ENCODE measurements at regions not wholly inside any gene's neighbourhood (a gene's known extent, or its start where the extent isn't known, plus 50 kb on each side); places are given as distances from the start of the nearest gene placed in this dataset.
A peak's percentile ranks its signal among the peaks of the same experiment; 100 is the strongest.

DNA sequence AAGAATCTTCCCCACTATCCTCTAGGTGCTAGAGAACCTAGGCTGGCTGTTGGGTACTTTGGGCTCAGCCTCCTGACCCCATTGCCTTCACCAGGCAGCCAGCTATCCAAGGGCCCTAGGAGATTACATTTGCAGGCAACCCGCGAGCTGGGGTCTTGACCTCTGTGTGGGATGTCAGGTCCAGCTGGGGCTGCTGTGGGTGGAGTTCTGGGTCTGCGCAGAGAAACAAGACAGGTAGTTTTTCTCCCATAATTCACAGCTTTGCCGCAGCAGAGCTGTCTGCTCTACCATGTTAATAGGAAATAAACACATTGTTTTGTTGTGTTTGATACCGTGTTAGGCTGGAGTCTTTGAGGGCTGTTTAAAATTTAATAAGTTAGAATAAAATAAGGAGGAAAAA is 142.8 kb upstream of the PLET1 start:
- Mint-ChIP-seq H3K4me1 (peaks cover 0 to 9% (median 5%) of the 10 kb centered on the region in 7 donors), H3K27ac (no peak overlapping the region), H3K27me3 (peaks cover 0 to under 1% (median 0%) of the 10 kb centered on the region in 5 donors), H3K4me3 (no peak overlapping the region), H3K36me3 (peaks cover 0 to 3% (median 0%) of the 10 kb centered on the region in 5 donors), H3K9me3 (no peaks in the 10 kb centered on the region)
- Histone ChIP-seq H3K27me3 (ENCODE audit: control insufficient read depth in 2 of 2, insufficient read depth in 2 of 2, low read length in 2 of 2) (no peaks in the 10 kb centered on the region), H3K4me3 (ENCODE audit: low read length) (no peak overlapping the region), H3K27ac (ENCODE audit: low read depth, low read length) (no peak overlapping the region), H3K36me3 (ENCODE audit: control insufficient read depth in 2 of 3, insufficient read depth in 3 of 3, low read length in 3 of 3) (no peaks in the 10 kb centered on the region), H3K4me1 (ENCODE audit: control insufficient read depth in 2 of 2, insufficient read depth in 2 of 2, low read length in 2 of 2) (no peaks in the 10 kb centered on the region), H3K9me3 (ENCODE audit: control insufficient read depth in 2 of 3, low read length in 3 of 3) (no peaks in the 10 kb centered on the region)
- ChIA-PET CTCF (no interaction called here), POLR2A (no interaction called here)
- DNase-seq (no peak), ATAC-seq (no peak)
- intact Hi-C loops (cut with micrococcal nuclease): no loop called here

DNA sequence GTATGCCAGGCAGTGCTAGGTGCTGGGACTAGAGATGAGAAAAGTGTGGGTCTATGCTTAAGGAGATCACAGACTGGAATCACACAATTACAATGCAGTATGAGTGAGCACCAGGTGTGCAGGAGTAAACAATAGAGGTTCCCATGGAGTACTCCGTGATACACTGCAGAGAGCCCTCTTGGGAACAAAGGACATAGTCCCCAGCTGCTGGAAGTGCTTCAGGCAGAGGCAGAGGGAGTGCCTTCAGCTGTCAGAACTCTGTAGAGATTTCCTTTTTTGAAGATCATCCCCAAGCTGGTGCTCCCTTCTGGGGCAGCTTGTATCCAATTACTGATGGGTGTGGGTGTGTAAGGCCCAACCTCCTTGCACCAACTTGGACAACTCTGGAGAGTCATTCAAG is 143.5 kb upstream of the PLET1 start:
- intact Hi-C loops (cut with micrococcal nuclease): no loop called here
- Histone ChIP-seq H3K4me1 (ENCODE audit: control insufficient read depth in 2 of 2, insufficient read depth in 2 of 2, low read length in 2 of 2) (no peaks in the 10 kb centered on the region), H3K27ac (ENCODE audit: low read depth, low read length) (no peak overlapping the region), H3K36me3 (ENCODE audit: control insufficient read depth in 2 of 3, insufficient read depth in 3 of 3, low read length in 3 of 3) (no peaks in the 10 kb centered on the region), H3K4me3 (ENCODE audit: low read length) (no peak overlapping the region), H3K9me3 (ENCODE audit: control insufficient read depth in 2 of 3, low read length in 3 of 3) (no peaks in the 10 kb centered on the region), H3K27me3 (ENCODE audit: control insufficient read depth in 2 of 2, insufficient read depth in 2 of 2, low read length in 2 of 2) (no peaks in the 10 kb centered on the region)
- H3K4me1 Mint-ChIP-seq: peaks cover 0 to 9% (median 5%) of the 10 kb centered on the region in 7 donors
- ATAC-seq: no peak
- H3K36me3 Mint-ChIP-seq: peaks cover 0 to 3% (median 0%) of the 10 kb centered on the region in 5 donors
- ChIA-PET POLR2A (no interaction called here), CTCF (interaction anchor here (0.5 kb wide), 1 partner anchor 54 kb away, joined by 3 read pairs; no protein-coding TSS in a partner anchor)
- no peak for DNase-seq
- no peaks in the 10 kb centered on the region for H3K9me3 Mint-ChIP-seq
- peaks cover 0 to 7% (median 0%) of the 10 kb centered on the region in 5 donors for H3K27me3 Mint-ChIP-seq
- no peak overlapping the region for H3K4me3 Mint-ChIP-seq
- no peak overlapping the region for H3K27ac Mint-ChIP-seq

DNA sequence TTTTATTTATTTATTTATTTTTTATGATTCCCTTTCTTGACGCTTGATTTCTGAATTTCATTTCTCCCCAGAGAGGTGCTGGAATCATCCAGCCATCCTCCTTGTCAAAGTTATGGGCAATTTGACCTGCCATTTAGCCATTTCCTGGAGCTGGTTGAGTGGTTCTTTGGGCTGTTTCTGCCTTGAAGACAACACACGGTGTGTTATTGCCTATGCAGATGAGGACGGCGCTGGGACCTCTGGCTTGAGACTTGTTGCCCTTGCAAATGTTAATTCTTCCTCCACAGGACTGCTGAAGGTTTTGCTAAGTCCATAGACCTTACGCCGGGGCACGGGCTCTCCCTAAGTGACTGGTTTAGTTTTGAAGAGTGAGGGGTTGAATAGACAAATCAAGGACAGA is 147.9 kb upstream of the PLET1 start:
- Mint-ChIP-seq H3K36me3 (peaks cover 0 to 19% (median 8%) of the 10 kb centered on the region in 5 donors), H3K4me1 (peaks cover 6 to 11% (median 7%) of the 10 kb centered on the region in 7 donors), H3K9me3 (peaks cover 0 to 13% (median 7%) of the 10 kb centered on the region in 11 donors), H3K27me3 (peaks cover 0 to 14% (median 2%) of the 10 kb centered on the region in 5 donors), H3K4me3 (no peak overlapping the region), H3K27ac (no peak overlapping the region)
- H3K4me3 ChIP-seq (ENCODE audit: low read length): no peak overlapping the region
- no peak for ATAC-seq
- ChIA-PET CTCF (no interaction called here), POLR2A (no interaction called here)
- no peak overlapping the region for H3K27ac ChIP-seq (ENCODE audit: low read depth, low read length)
- H3K36me3 ChIP-seq (ENCODE audit: control insufficient read depth in 2 of 3, insufficient read depth in 3 of 3, low read length in 3 of 3): no peaks in the 10 kb centered on the region
- no peaks in the 10 kb centered on the region for H3K9me3 ChIP-seq (ENCODE audit: control insufficient read depth in 2 of 3, low read length in 3 of 3)
- intact Hi-C loops (cut with micrococcal nuclease): no loop called here
- no peaks in the 10 kb centered on the region for H3K4me1 ChIP-seq (ENCODE audit: control insufficient read depth in 2 of 2, insufficient read depth in 2 of 2, low read length in 2 of 2)
- DNase-seq: no peak
- H3K27me3 ChIP-seq (ENCODE audit: control insufficient read depth in 2 of 2, insufficient read depth in 2 of 2, low read length in 2 of 2): no peaks in the 10 kb centered on the region

DNA sequence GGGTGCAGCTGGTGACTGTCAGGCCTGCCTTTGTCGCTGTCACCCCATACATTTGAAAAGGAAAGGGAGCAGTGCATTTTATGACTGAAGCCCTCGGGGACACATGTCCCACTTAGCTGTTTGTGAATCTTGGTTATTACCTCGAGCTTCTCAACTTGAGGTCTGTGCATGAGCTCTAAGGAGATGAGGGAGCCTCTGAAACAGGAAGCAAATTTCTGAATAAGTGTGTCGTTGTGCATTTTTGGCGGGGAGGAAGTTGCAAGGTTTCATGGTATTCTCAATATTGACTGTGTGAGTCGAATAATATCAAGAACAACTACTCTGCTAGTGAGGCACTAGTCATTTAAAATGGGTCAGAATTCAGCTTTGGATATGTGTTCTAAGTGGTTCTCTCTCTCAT is 149.7 kb upstream of the PLET1 start:
- no peaks in the 10 kb centered on the region for H3K36me3 ChIP-seq (ENCODE audit: control insufficient read depth in 2 of 3, insufficient read depth in 3 of 3, low read length in 3 of 3)
- no peak overlapping the region for H3K27ac ChIP-seq (ENCODE audit: low read depth, low read length)
- ChIA-PET POLR2A (no interaction called here), CTCF (interaction anchor here (0.6 kb wide), 1 partner anchor 176 kb away, joined by 3 read pairs; no protein-coding TSS in a partner anchor)
- no peaks in the 10 kb centered on the region for H3K4me1 ChIP-seq (ENCODE audit: control insufficient read depth in 2 of 2, insufficient read depth in 2 of 2, low read length in 2 of 2)
- no peaks in the 10 kb centered on the region for H3K27me3 ChIP-seq (ENCODE audit: control insufficient read depth in 2 of 2, insufficient read depth in 2 of 2, low read length in 2 of 2)
- H3K9me3 Mint-ChIP-seq: peaks cover 4 to 29% (median 18%) of the 10 kb centered on the region in 11 donors
- peaks cover 0 to 14% (median 7%) of the 10 kb centered on the region in 5 donors for H3K27me3 Mint-ChIP-seq
- H3K27ac Mint-ChIP-seq: peak overlapping the region in 2 of 9 donors; percentile 20 to 51
- no peak for ATAC-seq
- H3K9me3 ChIP-seq (ENCODE audit: control insufficient read depth in 2 of 3, low read length in 3 of 3): peaks cover 0 to 5% (median 3%) of the 10 kb centered on the region in 3 experiments
- H3K4me1 Mint-ChIP-seq: peaks cover 6 to 11% (median 7%) of the 10 kb centered on the region in 7 donors
- H3K36me3 Mint-ChIP-seq: peaks cover 2 to 33% (median 12%) of the 10 kb centered on the region in 5 donors
- H3K4me3 ChIP-seq (ENCODE audit: low read length): no peak overlapping the region
- intact Hi-C loops (cut with micrococcal nuclease): no loop called here
- DNase-seq: peak in 1 of 9 donors; percentile 10
- H3K4me3 Mint-ChIP-seq: peak overlapping the region in 3 of 10 donors; percentile 8 to 45 (median 9)

DNA sequence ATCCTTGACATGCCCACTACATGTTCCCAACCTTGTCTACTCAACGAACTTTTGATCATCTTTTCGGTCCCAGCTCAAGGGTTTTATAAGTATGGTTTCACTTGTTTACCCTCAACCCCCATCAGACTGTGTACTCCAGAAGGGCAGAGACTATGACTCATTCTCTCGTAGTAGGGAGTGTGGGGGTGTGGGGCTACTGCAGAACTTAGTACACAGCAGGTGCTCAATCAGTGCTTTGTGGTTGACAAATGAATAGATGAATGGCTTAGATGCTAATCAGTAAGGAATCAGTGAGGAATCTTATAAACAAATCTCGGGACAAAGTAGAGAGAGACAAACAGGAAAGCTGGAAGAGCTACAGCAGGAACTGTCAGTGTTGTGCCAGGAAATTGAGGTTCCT is 151.7 kb upstream of the PLET1 start:
- no peak overlapping the region for H3K4me3 Mint-ChIP-seq
- Histone ChIP-seq H3K27me3 (ENCODE audit: control insufficient read depth in 2 of 2, insufficient read depth in 2 of 2, low read length in 2 of 2) (no peaks in the 10 kb centered on the region), H3K36me3 (ENCODE audit: control insufficient read depth in 2 of 3, insufficient read depth in 3 of 3, low read length in 3 of 3) (no peaks in the 10 kb centered on the region), H3K9me3 (ENCODE audit: control insufficient read depth in 2 of 3, low read length in 3 of 3) (peaks cover 0 to 5% (median 3%) of the 10 kb centered on the region in 3 experiments), H3K4me3 (ENCODE audit: low read length) (no peak overlapping the region), H3K27ac (ENCODE audit: low read depth, low read length) (no peak overlapping the region), H3K4me1 (ENCODE audit: control insufficient read depth in 2 of 2, insufficient read depth in 2 of 2, low read length in 2 of 2) (no peaks in the 10 kb centered on the region)
- H3K9me3 Mint-ChIP-seq: peaks cover 4 to 31% (median 18%) of the 10 kb centered on the region in 11 donors
- ATAC-seq: no peak
- POLR2A ChIA-PET: no interaction called here
- peaks cover 0 to 15% (median 8%) of the 10 kb centered on the region in 5 donors for H3K27me3 Mint-ChIP-seq
- H3K4me1 Mint-ChIP-seq: peaks cover 6 to 22% (median 11%) of the 10 kb centered on the region in 7 donors
- intact Hi-C loops (cut with micrococcal nuclease): no loop called here
- CTCF ChIA-PET: no interaction called here
- H3K27ac Mint-ChIP-seq: no peak overlapping the region
- H3K36me3 Mint-ChIP-seq: peaks cover 2 to 33% (median 12%) of the 10 kb centered on the region in 5 donors
- no peak for DNase-seq

DNA sequence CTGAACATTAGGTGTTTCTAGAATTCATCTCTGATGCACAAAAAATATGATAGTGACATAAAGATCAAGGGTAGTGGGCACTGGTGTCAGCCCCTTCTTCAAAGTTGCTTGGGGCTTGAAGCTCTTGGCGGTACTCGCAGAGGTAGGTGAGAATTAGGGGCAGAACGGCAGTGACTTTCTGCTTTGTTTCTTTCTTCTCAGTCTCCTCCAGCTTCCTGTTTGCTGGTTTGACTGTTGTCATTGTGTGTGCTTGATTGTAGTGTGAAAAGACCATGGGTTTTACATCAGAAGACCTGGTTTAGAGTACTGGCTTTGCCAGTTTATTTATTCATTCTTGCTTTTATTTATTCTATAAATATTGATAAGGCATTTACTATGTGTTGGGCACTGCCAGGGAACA is 156.7 kb upstream of the PLET1 start:
- no peak overlapping the region for H3K27ac ChIP-seq (ENCODE audit: low read depth, low read length)
- ChIA-PET POLR2A (no interaction called here), CTCF (no interaction called here)
- H3K27me3 Mint-ChIP-seq: peaks cover 0 to 18% (median 8%) of the 10 kb centered on the region in 5 donors
- peaks cover 3 to 20% (median 9%) of the 10 kb centered on the region in 7 donors for H3K4me1 Mint-ChIP-seq
- peak overlapping the region in 9 of 10 donors; percentile 8 to 58 (median 25) for H3K4me3 Mint-ChIP-seq
- H3K27me3 ChIP-seq (ENCODE audit: control insufficient read depth in 2 of 2, insufficient read depth in 2 of 2, low read length in 2 of 2): no peaks in the 10 kb centered on the region
- H3K27ac Mint-ChIP-seq: peak overlapping the region in 4 of 9 donors; percentile 33 to 84 (median 44)
- H3K9me3 ChIP-seq (ENCODE audit: control insufficient read depth in 2 of 3, low read length in 3 of 3): peaks cover 0 to 5% (median 3%) of the 10 kb centered on the region in 3 experiments
- H3K36me3 ChIP-seq (ENCODE audit: control insufficient read depth in 2 of 3, insufficient read depth in 3 of 3, low read length in 3 of 3): no peaks in the 10 kb centered on the region
- H3K4me3 ChIP-seq (ENCODE audit: low read length): no peak overlapping the region
- peaks cover 2 to 23% (median 10%) of the 10 kb centered on the region in 5 donors for H3K36me3 Mint-ChIP-seq
- intact Hi-C loops (cut with micrococcal nuclease): no loop called here
- peaks cover 4 to 25% (median 13%) of the 10 kb centered on the region in 11 donors for H3K9me3 Mint-ChIP-seq
- no peak for ATAC-seq
- no peaks in the 10 kb centered on the region for H3K4me1 ChIP-seq (ENCODE audit: control insufficient read depth in 2 of 2, insufficient read depth in 2 of 2, low read length in 2 of 2)
- peak in 2 of 9 donors; percentile 3 to 4 for DNase-seq

DNA sequence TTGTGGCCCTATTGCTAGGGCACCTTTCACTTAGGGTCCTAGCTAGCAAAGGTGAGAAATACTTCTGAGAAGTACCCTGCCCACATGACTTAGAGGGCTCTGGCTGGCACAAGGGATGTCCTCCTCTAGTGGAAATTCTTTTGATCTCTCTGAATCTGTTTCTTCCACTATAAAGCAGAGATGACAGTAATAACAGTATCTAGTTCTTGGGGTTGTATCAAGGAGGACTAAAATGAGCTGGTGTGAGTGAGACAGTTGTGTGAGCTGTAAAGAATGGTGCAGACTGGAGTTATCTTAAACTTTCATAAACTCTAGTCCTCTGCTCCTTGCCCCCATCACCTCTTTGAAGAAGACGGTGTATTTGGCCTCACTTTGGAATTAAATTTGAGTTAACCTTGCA is 157.8 kb upstream of the PLET1 start:
- peaks cover 0 to 15% (median 7%) of the 10 kb centered on the region in 5 donors for H3K36me3 Mint-ChIP-seq
- Histone ChIP-seq H3K4me3 (ENCODE audit: low read length) (no peak overlapping the region), H3K27me3 (ENCODE audit: control insufficient read depth in 2 of 2, insufficient read depth in 2 of 2, low read length in 2 of 2) (no peaks in the 10 kb centered on the region), H3K4me1 (ENCODE audit: control insufficient read depth in 2 of 2, insufficient read depth in 2 of 2, low read length in 2 of 2) (no peaks in the 10 kb centered on the region), H3K36me3 (ENCODE audit: control insufficient read depth in 2 of 3, insufficient read depth in 3 of 3, low read length in 3 of 3) (no peaks in the 10 kb centered on the region), H3K27ac (ENCODE audit: low read depth, low read length) (no peak overlapping the region), H3K9me3 (ENCODE audit: control insufficient read depth in 2 of 3, low read length in 3 of 3) (peaks cover 0 to 5% (median 3%) of the 10 kb centered on the region in 3 experiments)
- H3K9me3 Mint-ChIP-seq: peaks cover 1 to 21% (median 10%) of the 10 kb centered on the region in 11 donors
- intact Hi-C loops (cut with micrococcal nuclease): no loop called here
- ChIA-PET POLR2A (no interaction called here), CTCF (no interaction called here)
- H3K4me3 Mint-ChIP-seq: no peak overlapping the region
- peak overlapping the region in 1 of 9 donors; percentile 5 for H3K27ac Mint-ChIP-seq
- H3K27me3 Mint-ChIP-seq: peaks cover 5 to 15% (median 8%) of the 10 kb centered on the region in 5 donors
- no peak for ATAC-seq
- DNase-seq: no peak
- peaks cover 3 to 20% (median 9%) of the 10 kb centered on the region in 7 donors for H3K4me1 Mint-ChIP-seq
